ENCODE measurements at regions not wholly inside any gene's neighbourhood (a gene's known extent, or its start where the extent isn't known, plus 50 kb on each side); places are given as distances from the start of the nearest gene placed in this dataset.

DNA sequence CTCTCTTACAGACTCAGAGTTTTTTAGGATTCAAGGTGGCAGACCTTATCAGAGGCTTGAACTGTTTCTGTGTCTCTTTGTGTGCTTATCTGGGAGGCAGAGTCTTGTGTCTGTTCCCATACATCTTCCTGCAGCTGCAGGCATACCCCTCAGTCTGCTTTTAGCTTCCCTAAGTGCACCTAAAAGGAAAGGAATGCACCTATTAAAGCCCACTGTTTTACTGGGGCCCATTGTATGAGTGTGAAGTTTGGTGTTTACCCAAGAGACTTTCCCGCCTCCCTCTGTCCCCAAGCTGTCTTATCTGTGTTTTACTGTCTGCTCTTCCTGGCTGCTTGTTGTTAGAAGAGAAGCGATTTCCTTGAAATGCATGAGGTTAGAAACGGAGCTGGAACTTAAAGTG is 1757.3 kb upstream of the PIK3C3 start:
- TF ChIP-seq, protein P1, sequence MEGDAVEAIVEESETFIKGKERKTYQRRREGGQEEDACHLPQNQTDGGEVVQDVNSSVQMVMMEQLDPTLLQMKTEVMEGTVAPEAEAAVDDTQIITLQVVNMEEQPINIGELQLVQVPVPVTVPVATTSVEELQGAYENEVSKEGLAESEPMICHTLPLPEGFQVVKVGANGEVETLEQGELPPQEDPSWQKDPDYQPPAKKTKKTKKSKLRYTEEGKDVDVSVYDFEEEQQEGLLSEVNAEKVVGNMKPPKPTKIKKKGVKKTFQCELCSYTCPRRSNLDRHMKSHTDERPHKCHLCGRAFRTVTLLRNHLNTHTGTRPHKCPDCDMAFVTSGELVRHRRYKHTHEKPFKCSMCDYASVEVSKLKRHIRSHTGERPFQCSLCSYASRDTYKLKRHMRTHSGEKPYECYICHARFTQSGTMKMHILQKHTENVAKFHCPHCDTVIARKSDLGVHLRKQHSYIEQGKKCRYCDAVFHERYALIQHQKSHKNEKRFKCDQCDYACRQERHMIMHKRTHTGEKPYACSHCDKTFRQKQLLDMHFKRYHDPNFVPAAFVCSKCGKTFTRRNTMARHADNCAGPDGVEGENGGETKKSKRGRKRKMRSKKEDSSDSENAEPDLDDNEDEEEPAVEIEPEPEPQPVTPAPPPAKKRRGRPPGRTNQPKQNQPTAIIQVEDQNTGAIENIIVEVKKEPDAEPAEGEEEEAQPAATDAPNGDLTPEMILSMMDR (IDR thresholded peaks at IDR 0.05; ENCODE audit: control extremely low read depth in 1 of 3, insufficient read depth in 1 of 3, low read depth in 1 of 3, low read length in 3 of 3) = no peak
- TF ChIP-seq, protein P2, sequence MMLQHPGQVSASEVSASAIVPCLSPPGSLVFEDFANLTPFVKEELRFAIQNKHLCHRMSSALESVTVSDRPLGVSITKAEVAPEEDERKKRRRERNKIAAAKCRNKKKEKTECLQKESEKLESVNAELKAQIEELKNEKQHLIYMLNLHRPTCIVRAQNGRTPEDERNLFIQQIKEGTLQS (IDR thresholded peaks at IDR 0.05; ENCODE audit: insufficient read depth, low read depth, low read length) = no peak

All from H1 (cell line).